ENCODE measurements at regions not wholly inside any gene's neighbourhood (a gene's known extent, or its start where the extent isn't known, plus 50 kb on each side); places are given as distances from the start of the nearest gene placed in this dataset.

DNA sequence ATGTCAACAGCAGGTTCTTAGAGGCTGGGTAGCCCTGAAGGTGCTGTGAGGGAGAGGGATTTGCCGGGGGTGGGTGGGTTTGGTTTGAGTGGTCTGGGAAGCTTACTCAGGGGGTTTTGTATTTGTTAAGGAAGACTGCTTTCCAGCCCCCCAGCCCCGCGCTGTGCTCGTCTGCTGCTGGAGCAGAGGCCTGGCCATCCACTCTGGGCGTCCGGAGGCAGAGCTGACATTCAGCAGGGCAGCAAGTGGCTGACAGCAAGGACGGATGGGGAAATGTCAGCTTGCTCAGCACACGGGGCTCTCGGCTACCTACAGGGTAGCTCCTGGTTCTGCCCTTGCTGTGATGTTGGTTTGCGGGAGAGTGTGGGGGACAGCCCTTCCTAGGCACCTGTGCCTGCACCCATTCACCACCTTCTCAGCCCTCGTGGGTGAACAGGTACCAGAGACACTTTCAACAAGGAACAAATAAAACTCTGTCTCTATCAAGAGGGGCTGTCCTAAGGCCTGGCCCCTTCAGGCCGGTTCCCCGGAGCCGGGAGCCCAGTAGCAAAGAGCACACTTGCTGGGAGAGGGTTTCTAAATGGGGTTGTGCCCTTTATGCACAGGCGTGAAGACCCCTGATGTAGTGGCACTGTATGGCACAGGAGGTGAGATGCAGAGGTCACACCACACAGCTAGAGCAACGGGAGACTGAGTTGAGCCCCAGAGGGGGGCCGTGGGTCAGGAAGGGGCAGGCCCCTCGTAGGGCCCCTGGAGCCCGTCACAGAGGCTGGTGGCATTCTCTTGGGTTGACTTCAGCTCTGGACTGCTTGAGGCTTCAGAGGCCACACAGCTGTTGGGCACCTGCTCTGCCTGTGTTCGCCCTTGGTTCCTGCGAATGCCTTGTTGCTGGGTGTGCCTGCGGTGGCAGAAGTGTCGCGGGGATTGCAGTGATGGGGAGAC is 72.2 kb upstream of the SHH start:
- TF ChIP-seq, protein P1, sequence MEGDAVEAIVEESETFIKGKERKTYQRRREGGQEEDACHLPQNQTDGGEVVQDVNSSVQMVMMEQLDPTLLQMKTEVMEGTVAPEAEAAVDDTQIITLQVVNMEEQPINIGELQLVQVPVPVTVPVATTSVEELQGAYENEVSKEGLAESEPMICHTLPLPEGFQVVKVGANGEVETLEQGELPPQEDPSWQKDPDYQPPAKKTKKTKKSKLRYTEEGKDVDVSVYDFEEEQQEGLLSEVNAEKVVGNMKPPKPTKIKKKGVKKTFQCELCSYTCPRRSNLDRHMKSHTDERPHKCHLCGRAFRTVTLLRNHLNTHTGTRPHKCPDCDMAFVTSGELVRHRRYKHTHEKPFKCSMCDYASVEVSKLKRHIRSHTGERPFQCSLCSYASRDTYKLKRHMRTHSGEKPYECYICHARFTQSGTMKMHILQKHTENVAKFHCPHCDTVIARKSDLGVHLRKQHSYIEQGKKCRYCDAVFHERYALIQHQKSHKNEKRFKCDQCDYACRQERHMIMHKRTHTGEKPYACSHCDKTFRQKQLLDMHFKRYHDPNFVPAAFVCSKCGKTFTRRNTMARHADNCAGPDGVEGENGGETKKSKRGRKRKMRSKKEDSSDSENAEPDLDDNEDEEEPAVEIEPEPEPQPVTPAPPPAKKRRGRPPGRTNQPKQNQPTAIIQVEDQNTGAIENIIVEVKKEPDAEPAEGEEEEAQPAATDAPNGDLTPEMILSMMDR (conservative IDR thresholded peaks at IDR 0.05; ENCODE audit: low read depth in 2 of 2), result no peak
- no peak for TF ChIP-seq EZH2 (IDR thresholded peaks at IDR 0.05; ENCODE audit: low read depth, unreplicated experiment)
- TF ChIP-seq, protein P2, sequence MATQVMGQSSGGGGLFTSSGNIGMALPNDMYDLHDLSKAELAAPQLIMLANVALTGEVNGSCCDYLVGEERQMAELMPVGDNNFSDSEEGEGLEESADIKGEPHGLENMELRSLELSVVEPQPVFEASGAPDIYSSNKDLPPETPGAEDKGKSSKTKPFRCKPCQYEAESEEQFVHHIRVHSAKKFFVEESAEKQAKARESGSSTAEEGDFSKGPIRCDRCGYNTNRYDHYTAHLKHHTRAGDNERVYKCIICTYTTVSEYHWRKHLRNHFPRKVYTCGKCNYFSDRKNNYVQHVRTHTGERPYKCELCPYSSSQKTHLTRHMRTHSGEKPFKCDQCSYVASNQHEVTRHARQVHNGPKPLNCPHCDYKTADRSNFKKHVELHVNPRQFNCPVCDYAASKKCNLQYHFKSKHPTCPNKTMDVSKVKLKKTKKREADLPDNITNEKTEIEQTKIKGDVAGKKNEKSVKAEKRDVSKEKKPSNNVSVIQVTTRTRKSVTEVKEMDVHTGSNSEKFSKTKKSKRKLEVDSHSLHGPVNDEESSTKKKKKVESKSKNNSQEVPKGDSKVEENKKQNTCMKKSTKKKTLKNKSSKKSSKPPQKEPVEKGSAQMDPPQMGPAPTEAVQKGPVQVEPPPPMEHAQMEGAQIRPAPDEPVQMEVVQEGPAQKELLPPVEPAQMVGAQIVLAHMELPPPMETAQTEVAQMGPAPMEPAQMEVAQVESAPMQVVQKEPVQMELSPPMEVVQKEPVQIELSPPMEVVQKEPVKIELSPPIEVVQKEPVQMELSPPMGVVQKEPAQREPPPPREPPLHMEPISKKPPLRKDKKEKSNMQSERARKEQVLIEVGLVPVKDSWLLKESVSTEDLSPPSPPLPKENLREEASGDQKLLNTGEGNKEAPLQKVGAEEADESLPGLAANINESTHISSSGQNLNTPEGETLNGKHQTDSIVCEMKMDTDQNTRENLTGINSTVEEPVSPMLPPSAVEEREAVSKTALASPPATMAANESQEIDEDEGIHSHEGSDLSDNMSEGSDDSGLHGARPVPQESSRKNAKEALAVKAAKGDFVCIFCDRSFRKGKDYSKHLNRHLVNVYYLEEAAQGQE (IDR thresholded peaks at IDR 0.05; ENCODE audit: unreplicated experiment), result no peak
- TF ChIP-seq JUNB (IDR thresholded peaks at IDR 0.05; ENCODE audit: unreplicated experiment), result no peak
- TF ChIP-seq POLR2AphosphoS5 (IDR thresholded peaks at IDR 0.05; ENCODE audit: low read depth), result no peak
- TF ChIP-seq EZH2phosphoT487 (IDR thresholded peaks at IDR 0.05; ENCODE audit: unreplicated experiment), result no peak
- TF ChIP-seq, protein P3, sequence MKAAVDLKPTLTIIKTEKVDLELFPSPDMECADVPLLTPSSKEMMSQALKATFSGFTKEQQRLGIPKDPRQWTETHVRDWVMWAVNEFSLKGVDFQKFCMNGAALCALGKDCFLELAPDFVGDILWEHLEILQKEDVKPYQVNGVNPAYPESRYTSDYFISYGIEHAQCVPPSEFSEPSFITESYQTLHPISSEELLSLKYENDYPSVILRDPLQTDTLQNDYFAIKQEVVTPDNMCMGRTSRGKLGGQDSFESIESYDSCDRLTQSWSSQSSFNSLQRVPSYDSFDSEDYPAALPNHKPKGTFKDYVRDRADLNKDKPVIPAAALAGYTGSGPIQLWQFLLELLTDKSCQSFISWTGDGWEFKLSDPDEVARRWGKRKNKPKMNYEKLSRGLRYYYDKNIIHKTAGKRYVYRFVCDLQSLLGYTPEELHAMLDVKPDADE (IDR thresholded peaks at IDR 0.05), result no peak
- no peak for TF ChIP-seq CREB1 (CRISPR knock-in tag; IDR thresholded peaks at IDR 0.05; ENCODE audit: low read depth)
- no peak for TF ChIP-seq NANOG (IDR thresholded peaks at IDR 0.05; ENCODE audit: borderline replicate concordance)
- no peak for TF ChIP-seq ZNF331 (CRISPR knock-in tag; IDR thresholded peaks at IDR 0.05; ENCODE audit: low read depth)
- no peak for TF ChIP-seq ZNF114 (CRISPR knock-in tag; IDR thresholded peaks at IDR 0.05)

All from GM23338 (cell line).